GM19463 (cell line): ENCODE measurements at regions not wholly inside any gene's neighbourhood (a gene's known extent, or its start where the extent isn't known, plus 50 kb on each side); places are given as distances from the start of the nearest gene placed in this dataset.
"Not testable (repeated sequence)": the region's sequence is repeated elsewhere in the genome, so short reads cannot be mapped to it uniquely, and the experiment has no call there.

Experiments used
- ATAC-seq: cut with Tn5 transposase; IDR thresholded peaks from one replicate; pipeline ENCODE4 v1.9.1; 2021; ENCODE audit warnings: mild to moderate bottlenecking, moderate library complexity; ENCODE audit not compliant: unreplicated experiment

GRCh38 chr5:40233268-40233667 lies 446.4 kb upstream of the PTGER4 start:
- ATAC-seq = no peak

GRCh38 chr5:40227931-40228330 lies 451.8 kb upstream of the PTGER4 start:
- ATAC-seq = no peak

- ATAC-seq = no peak
Observed at GRCh38 chr5:40227366-40227765, 452.3 kb upstream of the PTGER4 start.

GRCh38 chr5:40226906-40227305 lies 452.8 kb upstream of the PTGER4 start:
- no peak for ATAC-seq

- not testable (repeated sequence) for ATAC-seq
Observed at GRCh38 chr5:40225147-40225546, 454.6 kb upstream of the PTGER4 start.

- ATAC-seq = peak; percentile 6
Observed at GRCh38 chr5:40224421-40224820, 455.3 kb upstream of the PTGER4 start.

GRCh38 chr5:40223884-40224402 lies 455.8 kb upstream of the PTGER4 start:
- peak; percentile 73 for ATAC-seq

GRCh38 chr5:40221796-40222195 lies 457.9 kb upstream of the PTGER4 start:
- ATAC-seq = no peak

DNA sequence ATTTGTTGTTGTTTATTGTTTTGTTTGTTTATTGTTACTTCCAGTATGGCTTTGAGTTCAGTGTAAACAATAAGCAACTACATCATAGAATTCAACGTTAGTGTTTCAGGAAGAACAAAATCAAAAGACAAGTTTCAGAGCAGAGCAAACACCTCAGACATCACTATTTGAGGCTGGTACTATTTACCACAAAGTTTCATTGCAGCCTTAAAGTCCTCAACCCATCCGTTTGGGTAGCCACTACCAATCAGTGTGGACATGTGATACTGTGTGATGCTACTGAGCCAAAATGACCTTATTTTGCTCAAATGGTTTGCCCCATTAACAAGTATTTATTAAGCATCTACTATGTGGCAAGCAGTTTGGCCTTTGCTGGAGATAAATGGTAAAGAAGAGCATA lies 458.5 kb upstream of the PTGER4 start:
- ATAC-seq = no peak

DNA sequence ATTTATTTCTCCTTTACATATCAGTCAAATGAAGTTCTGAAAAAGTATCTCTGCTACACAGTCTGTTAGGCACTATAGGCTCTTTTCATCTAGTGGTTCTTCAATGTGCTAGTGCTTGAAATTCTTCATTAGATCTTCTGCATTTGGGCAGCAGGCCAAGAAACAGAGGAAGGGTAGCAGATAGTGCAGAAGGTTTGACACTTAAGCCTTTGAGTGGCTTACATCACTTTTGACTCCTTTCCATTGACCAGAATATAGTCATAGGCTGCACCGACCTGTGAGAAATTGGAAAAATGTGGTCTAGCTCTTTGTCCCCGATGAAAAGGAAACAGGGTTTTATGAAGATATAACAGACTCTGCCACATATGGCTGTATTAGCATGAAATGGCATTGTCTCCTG lies 459.5 kb upstream of the PTGER4 start:
- ATAC-seq = no peak

- no peak for ATAC-seq
Observed at GRCh38 chr5:40217553-40217952, 462.2 kb upstream of the PTGER4 start.

DNA sequence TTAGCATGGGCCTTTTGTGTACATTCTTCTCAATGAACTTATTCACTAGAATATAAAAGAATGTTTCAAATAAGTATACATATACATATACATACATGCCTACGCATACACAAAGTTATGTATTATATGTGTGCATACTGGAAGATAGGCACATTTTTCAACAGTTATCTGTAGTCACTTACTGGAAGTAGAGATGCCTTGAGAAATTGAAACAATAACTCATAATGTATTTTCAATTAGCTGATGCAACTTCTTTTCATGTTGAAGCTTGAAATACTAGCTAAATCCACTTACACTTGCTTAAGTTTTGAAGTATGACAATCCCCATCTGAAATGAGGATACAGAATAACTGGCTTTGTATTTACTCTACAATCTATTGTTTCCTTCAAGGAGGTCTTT lies 469.0 kb upstream of the PTGER4 start:
- ATAC-seq = no peak

DNA sequence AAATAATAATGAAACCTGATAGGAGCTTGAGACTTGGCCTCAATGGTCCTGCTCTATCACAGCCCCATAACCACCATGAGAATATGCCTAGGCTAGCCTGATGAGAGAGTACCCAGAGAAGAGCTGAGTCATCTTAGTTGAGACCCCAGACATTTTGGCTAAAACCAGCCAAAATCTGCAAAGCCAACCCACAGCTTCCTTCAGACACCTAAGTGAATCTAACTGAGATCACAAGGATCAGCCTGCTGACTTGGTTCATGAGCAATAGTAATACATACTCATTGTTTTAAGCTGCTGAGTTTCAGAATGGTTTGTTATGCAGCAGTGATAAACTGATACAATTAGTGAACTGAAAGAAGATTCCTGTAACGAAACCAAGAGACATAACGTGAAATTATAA lies 473.7 kb upstream of the PTGER4 start:
- ATAC-seq = no peak

GRCh38 chr5:40204144-40204543 lies 475.6 kb upstream of the PTGER4 start:
- ATAC-seq = no peak

DNA sequence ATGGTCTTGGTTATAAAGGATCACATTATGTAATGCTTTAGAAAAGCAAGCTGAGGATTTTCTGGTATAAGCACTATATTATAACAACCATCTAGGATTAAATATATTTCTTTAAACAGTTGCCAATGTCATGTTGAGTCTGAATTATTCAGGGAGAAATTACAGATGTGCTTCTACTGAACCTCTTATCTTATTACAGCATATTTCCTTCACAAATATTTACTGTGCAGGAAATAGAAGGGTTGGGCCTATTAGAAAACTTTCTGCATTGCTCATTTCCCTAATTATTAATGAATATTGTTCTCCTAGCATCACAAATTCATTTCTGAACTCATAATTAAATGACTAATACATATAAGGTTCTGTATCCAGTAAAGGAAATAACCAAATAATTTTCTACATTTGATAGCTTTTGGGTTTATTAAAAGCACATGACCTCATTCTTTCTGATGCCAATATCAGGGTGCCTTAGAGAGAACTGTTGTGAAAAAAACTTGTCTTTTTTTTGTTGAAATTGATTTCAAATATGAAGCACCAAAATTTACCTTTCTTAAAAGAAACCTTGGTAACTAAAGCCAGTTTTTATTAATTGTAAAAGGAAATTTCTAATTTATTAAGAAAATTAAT lies 476.8 kb upstream of the PTGER4 start:
- ATAC-seq = no peak

DNA sequence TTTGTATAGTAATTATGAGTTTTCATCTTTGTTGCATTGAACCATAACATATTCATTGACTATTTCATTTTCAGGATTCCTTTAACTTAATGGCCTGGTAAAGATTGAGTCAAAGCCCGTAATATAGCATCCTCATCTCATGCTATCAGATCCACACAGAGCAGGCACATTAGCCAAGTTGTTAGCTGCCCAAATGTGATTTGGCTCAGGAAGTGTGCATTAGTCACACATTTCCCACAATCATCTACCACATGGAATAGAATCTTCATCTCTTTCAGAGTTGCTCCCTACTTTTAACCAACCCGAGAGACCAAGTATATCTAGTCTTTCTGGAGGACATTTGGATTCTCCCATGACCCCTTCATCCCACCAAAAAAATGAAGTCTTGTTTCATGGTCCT lies 481.0 kb upstream of the PTGER4 start:
- no peak for ATAC-seq

GRCh38 chr5:40195574-40195973 lies 484.1 kb upstream of the PTGER4 start:
- ATAC-seq = not testable (repeated sequence)

GRCh38 chr5:40191150-40191549 lies 488.6 kb upstream of the PTGER4 start:
- ATAC-seq = no peak

DNA sequence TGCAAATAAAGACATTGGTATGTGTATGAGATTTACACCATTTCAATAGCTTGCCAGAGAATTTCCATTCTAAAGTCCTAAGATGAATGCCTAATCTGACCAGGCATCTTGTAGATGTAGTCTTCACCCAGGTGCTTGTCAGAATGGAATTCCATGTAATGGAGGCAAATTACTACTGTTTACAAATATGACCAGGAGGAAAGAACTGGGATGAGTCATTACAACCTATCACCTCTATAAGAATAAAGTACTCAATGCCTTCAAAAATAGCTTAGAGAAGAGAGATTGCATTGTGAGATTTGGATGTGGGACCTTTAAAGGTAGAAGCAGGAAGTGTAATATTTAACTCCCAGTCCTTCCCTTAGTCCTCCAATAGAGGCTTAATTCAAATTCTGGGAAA lies 507.0 kb upstream of the PTGER4 start:
- ATAC-seq = no peak

DNA sequence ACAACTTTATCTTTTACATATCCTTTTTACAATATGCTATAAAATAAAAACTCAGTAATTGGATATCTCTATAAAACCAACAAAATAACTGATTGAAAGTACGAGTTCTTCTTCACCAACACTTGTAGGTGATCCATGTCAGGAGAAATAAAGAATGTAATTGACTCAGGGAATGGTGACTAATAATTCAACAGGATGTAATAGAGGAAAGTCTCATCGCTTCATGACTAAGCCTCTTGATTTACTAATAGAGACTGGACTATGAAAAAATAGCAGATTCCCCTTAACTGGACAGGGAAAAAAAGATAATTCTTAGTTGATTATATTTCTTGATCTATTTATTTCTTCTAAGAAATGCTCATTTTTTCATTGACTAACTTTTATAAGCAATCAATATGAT lies 507.7 kb upstream of the PTGER4 start:
- no peak for ATAC-seq

DNA sequence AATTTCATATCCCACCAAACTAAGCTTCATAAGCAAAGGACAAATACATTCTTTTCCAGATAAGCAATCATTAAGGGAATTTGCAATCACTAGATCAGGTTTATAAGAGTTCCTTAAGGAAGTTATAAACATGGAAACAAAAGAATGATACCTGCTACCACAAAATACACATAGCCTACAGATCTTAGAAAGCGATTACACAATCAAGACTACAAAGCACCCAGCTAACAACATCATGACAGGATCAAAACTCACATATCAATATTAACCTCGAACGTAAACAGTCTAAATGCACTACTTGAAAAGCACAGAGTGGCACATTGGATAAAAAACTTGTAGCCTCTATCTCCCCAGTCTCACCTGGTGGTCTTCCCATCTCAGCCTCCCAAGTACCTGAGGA lies 512.4 kb upstream of the PTGER4 start:
- ATAC-seq = no peak

GRCh38 chr5:40166802-40167201 lies 512.9 kb upstream of the PTGER4 start:
- ATAC-seq = no peak
